LNCaP clone FGC (cell line): ENCODE measurements at regions not wholly inside any gene's neighbourhood (a gene's known extent, or its start where the extent isn't known, plus 50 kb on each side); places are given as distances from the start of the nearest gene placed in this dataset.
A peak's percentile ranks its signal among the peaks of the same experiment; 100 is the strongest.
"Not testable (repeated sequence)": the region's sequence is repeated elsewhere in the genome, so short reads cannot be mapped to it uniquely, and the experiment has no call there.

Experiments
- DNase-seq: peaks from one replicate; pipeline ENCODE4 v3.0.0-alpha.2; 2011; ENCODE audit warnings: low read depth
- H3K4me3 ChIP-seq: 2 replicates; pipeline ENCODE4 v1.5.1; 2011; ENCODE audit warnings: mild to moderate bottlenecking, low read depth, low read length, control low read depth
- CTCF ChIP-seq: IDR thresholded peaks from 2 replicates; pipeline ENCODE4 v1.5.1; 2012; ENCODE audit warnings: mild to moderate bottlenecking; ENCODE audit not compliant: control insufficient read depth, insufficient read depth; ENCODE audit errors: extremely low read depth

- H3K4me3 ChIP-seq = no peak overlapping the region
- no peak for DNase-seq
- TF ChIP-seq CTCF = peak; percentile 2; the same call in 1 of the 2 replicates
Measured at GRCh38 chrX:146707781-146708180, 101.8 kb upstream of the CXorf51B start.

- not testable (repeated sequence) for H3K4me3 ChIP-seq, DNase-seq
Measured at GRCh38 chrX:146708866-146709265, 100.7 kb upstream of the CXorf51B start.

GRCh38 chrX:146754268-146754667, 55.3 kb upstream of the CXorf51B start:
- no peak for DNase-seq
- no peak overlapping the region for H3K4me3 ChIP-seq
- no peak for TF ChIP-seq CTCF

- no peak for DNase-seq
- no peak for TF ChIP-seq CTCF
- H3K4me3 ChIP-seq = no peak overlapping the region
Measured at GRCh38 chrX:146755214-146755613, 54.4 kb upstream of the CXorf51B start.
